Stimulated activated CD4-positive, alpha-beta T cell treated with anti-CD3 and anti-CD28 coated beads, TNF-alpha, amount 100 ng/mL, for 48 hours (primary cell): ENCODE measurements at regions not wholly inside any gene's neighbourhood (a gene's known extent, or its start where the extent isn't known, plus 50 kb on each side); places are given as distances from the start of the nearest gene placed in this dataset.
"Not testable (repeated sequence)": the region's sequence is repeated elsewhere in the genome, so short reads cannot be mapped to it uniquely, and the experiment has no call there.

Experiments used
- DNase-seq, 3 donors: peaks; one replicate each; pipeline ENCODE4 v3.0.0-alpha.2; 2020; ENCODE audit warnings: low read depth in 3 of 3

GRCh38 chr2:171266102-171266501, 105.4 kb upstream of the TLK1 start:
- no peak for DNase-seq

- DNase-seq, result not testable (repeated sequence)
Observed at GRCh38 chr2:171261529-171261928, 100.8 kb upstream of the TLK1 start.

DNA sequence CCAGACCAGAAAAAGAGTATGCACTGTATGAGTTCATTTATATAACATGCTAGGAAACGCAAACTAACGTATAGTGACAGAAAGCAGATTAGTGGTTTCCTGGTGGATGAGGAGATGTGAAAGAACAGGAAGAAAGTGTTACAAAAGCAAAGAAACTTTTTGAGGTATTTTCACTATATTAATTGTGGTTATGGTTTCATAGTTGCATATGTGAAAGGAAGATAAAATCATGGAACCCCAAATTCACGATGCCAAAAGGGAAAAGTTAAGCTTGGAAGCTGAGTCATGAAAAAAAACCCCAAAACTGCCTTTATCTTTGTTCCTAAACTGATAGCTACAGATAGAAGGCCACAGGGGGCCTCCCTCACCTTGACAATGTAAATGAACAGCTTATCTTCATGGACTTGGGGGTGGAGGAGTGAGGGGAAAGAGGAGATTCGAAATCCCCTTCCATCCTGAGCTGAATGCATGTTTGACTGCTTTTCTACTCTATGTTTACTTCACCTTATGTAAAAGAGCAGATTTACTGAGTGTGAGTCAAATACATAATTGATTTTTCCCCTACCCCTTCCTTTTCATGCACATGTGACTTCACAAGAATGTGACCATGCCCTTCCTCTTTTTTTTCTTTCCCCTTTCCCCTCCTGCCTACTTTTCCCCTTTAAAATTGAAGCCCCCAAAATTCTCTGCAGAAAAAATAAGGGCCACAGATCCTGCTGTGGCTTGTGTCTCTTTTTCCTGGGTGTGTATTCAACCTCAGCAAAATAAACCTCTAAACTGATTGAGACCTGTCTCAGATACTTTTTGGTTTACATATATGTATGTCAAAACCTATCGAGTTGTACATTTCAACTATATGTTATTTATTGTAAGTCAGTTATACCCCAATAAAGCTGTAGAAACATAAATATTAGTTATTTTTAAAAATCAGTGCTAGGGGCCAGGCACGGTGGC, 100.1 kb upstream of the TLK1 start:
- DNase-seq, result peak in 2 of 3 donors; percentile 25 to 28

- no peak for DNase-seq
Observed at GRCh38 chr2:171254666-171255065, 94.0 kb upstream of the TLK1 start.

DNA sequence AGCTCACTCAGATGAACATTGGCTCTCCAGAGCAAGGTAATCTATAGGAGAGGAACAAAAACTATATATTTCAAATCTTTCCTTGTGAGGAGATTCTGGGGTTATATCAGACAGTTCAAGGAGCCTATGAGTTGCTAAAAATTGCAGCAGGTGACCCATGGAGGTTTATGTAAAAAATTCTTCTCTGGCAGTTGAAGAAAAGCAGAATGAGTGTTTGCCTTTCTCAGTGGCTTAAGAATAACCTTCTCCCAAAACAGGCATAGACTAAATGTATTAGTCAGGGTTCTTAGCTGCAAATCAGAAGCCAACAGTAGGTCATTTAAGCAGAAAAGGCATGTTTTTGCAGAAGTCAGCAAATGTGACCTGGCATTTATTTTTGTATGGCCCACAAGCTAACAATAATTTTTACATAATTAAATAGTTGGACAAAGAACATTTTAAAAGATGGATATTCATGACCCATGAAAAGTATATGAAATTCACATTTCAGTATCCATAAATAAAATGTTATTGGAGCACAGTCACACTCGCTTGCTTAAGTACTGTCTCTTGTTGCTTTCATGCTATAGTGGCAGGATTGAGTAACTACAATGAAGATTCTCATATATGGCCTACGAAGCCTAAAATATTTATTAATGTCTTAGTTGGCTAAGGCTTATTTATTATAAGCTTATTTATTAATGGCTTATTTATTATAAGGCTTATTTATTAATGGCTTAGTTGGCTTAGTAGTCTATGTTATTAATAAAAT, 93.4 kb upstream of the TLK1 start:
- DNase-seq, result no peak

DNA sequence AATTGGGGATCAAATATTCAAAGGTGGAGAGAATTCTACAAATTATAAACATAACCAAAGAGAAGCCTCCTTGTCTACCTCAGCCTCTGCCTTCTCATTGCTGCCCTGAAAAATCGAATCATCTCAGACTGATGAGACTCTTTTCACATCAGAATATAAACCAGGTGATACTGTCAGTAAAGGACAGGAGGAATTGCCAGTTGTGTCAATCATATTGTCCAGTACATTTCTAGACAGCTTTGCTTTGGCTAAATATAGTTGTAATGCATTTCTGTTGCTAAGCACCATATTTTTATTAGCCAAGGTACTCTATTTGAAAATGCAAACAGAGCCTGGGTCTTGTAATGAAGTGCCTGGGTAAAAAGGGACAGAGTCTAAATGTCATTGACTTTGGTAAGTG, 92.6 kb upstream of the TLK1 start:
- DNase-seq, result no peak

DNA sequence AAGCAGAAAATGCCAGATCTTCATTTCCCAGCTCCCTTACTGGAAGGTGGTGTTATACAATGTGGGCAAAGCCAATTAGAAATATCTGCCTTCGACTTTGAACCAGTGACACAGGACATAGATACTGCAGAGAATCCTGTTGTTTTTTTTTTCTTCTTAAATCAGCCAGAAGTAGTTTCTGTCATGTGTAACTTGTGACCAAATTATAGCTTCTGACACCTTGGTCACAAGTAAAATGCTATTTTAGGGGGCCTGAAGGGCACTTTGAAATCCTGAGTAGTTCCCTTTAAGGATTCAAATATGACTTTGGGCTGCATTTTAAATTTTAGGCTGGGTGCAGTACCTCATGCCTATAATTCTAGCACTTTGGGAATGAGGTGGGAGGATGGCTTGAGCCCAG, 89.0 kb upstream of the TLK1 start:
- DNase-seq, result no peak

DNA sequence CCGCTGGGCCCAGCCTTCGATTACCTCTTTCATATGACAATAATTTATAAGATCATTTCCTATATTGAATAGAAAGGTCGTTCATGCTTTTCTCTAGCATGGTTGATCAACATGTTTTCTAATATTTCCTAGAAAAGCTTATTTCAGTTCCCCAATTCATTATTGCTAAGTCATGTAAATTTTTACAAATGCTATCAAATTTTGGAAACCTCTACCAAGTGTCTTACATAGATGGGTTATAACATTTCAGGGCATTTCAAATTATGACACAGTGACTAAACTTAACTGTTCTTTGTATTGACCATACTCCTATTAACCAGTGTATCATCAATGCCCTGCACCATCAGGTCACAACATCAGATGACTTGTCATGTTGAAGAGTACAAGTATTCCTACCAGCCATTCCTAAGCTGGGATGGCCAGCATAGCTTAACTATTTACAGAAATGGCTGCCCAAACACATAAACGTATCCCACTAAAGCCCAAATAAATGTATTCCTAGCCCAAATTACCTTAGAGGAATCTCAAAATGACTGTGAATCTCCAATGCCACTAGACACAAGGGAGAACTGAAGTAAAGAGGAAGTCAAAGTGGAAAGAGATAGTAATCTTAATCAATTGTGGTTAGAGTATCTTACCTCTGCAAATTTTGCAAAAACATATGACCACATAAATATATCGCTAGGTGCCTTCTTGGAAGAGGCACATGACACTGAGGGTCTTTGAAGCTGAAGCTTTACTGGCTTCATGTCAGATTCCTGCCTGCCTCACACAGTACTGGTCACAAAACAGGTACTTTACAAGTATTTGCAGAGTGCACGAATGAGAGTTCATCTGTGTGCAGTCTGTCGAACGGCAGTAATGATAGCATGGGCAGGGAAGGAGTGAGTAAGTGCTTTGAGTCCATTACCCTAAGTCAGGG, 87.3 kb upstream of the TLK1 start:
- no peak for DNase-seq

DNA sequence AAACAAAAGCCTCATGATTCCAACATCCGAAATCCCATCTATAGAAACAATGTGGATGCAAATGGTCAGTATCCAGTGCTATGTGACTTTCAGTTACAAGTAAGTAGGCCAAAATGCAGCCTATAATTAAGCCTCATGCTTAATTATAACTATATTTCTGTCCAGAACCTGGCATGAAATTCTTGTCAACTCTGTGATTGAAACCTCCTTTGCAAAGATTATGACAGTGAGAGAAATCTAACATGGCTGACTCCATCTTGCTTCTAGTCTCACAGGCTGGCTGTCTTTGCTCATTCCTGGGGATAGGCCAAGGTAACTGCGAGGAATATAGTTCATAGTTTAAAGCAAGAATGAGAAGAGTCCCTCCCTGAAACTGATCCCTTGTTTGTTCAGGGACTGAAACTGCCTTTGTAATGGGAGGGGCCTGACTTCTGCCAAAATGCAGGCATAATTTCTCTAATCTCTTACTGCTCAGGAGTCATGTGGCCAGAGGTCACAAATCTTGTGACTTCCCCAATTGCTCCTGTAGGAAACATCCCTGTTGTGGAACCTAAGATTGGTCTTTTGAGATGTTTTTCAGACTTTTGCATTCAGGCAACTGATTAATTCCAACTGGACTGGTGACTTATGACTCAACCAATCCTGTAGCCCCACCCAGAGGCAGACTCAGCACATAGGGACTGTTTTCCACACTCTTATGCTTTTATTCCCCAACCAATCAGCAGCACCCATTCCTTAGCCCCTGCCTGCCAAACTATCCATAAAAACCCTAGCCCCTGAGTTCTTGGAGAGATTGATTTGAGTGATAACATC, 84.5 kb upstream of the TLK1 start:
- no peak for DNase-seq

DNA sequence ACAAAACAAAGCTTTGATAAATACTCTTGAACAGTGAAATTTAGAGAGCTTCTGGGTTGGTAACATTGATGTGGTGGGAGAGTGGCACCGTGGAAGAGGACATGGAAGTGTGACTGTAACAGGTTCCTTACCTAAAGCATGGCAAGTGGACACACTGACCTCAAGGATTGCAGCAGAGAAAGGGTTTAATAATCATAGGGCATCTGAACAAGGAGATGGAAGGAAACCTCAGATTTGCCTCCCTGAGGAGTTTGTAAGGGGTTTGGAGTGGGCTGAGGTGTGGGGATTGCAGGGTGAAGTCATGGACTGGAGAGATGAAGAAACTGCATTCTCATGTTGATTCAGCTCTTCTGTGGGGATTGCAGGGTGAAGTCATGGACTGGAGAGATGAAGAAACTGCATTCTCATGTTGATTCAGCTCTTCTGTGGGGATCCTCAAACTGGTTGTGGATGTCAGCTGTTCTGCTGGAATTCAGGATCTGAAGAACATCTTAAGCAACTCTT, 83.8 kb upstream of the TLK1 start:
- DNase-seq, result no peak

GRCh38 chr2:171241771-171242170, 81.1 kb upstream of the TLK1 start:
- DNase-seq, result no peak

DNA sequence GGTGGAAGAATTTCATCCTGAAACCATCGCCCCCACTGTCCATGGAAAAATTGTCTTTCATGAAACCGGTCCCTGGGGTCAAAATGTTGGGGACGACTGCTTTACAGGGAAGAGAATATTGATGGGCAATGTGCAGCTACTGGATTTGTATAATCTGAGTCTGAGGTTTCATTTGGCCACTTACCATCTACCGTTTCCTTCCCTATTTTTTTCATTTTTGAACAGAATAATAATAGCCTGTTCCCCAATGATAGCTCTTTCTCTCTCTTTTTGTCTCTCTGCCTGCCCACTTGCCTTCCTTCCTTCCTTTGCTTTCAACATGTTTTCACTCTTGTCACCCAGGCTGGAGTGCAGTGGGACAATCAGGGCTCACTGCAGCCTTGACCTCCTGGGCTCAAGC, 78.3 kb upstream of the TLK1 start:
- no peak for DNase-seq

- DNase-seq, result no peak
Observed at GRCh38 chr2:171237751-171238505, 77.2 kb upstream of the TLK1 start.

DNA sequence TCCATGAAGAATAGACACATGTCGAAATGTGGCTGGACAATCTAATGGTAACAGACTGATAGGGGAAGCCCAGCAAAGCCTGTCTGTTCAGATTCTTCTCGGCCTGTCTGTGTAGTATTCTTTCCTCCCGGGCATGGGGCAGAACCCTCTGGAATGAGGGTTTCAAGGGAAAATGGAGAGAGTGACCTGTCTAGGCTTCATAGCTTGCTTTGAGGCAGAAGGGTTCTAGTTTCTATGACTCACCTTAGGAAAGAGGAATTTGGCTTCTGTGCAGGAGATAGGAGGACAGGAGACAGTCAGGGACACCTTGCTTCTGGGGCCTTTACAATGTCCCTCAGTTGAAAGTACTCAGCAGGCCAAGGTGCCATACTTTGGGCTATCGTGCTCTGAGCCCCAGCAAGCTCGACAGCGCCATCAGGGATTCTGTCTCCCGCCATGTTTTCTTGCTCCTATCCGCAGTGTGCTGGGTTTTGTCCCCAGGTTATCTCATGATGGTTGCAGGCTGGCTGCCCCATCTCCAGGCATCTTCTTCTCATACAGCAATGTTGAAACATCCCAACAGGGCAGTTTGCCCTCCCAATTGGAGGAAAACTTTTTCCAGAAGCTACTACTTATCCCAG, 74.7 kb upstream of the TLK1 start:
- DNase-seq, result no peak

GRCh38 chr2:171230176-171230575, 69.5 kb upstream of the TLK1 start:
- DNase-seq, result no peak

DNA sequence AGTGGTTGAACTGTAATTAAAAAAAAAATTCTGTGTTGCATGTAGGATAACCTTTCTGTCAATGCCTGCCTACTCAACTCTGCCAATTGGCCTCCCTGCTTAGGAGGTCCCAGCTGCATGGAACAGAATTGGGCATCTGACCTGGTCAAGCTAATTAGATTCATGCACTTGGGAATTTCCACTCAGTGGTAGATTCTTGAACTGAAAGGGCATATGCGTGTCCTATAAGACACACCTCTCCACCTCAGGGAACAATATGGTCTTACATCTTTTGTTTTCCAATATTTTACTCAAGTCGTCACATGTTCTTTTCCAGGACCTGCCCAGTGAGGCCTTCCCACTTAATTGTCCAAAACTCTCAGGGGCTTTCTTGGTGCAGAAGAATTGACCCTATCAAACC, 68.1 kb upstream of the TLK1 start:
- DNase-seq, result no peak

- DNase-seq, result no peak
Observed at GRCh38 chr2:171227066-171227782, 66.5 kb upstream of the TLK1 start.

DNA sequence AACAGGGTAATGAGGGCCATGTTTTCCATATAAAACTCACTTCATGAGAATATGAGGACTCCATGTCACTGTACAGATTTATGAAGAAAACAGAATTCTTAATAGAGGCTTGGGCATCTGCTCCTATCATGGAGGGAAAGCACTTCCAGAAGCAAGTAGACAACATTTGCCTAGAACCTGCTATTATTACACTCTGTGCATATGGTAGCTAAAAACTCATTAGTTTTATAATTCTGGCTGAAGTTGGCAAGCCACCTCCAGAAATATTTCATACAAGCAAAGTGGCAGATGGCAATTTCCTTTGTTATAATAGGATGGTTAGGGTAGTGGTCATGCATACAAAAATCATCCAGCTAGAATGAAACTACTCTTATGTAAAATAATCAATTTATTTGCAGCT, 65.8 kb upstream of the TLK1 start:
- DNase-seq, result no peak

DNA sequence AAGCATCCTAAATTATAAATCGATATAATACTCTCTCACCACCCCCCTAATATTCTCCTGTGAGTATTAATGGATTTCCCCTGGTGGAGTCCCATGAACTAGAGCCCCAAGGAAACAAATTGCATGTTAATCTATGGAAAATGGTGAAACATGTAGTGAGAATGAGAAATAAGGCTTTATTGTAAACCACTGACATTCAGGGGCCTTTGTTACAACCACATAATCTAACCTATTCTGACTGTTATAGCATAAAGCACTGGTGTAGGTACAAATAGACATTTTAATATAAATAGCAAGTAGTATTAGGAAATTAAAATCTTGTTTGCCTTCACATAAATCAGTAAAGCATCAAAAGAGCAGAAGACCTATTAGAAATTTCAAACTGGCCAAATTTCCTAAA, 65.3 kb upstream of the TLK1 start:
- no peak for DNase-seq
